Thoracic aorta (tissue), 2 donors: ENCODE measurements at regions not wholly inside any gene's neighbourhood (a gene's known extent, or its start where the extent isn't known, plus 50 kb on each side); places are given as distances from the start of the nearest gene placed in this dataset.

Source experiments
- ATAC-seq: fragments of 150-250 bp; one replicate; pipeline ENCODE4 v1.8.0; 2017; ENCODE audit warnings: low read depth; ENCODE audit not compliant: insufficient number of reproducible peaks, low FRiP score
- DNase-seq: peaks from one replicate; pipeline ENCODE4 v3.0.0-alpha.2; 2020; ENCODE audit warnings: low spot score
- H3K27ac ChIP-seq, 2 donors: fragments of 200-600 bp; sonication (generic); 1 replicate in 1 of 2; 2 replicates in 1 of 2; pipeline ENCODE4 v1.5.1; 2016; ENCODE audit warnings: mild to moderate bottlenecking in 2 of 2, moderate library complexity in 2 of 2
- H3K27me3 ChIP-seq: fragments of 200-600 bp; sonication (generic); replicated peaks from 2 replicates; pipeline ENCODE4 v1.6.0; 2016; ENCODE audit warnings: mild to moderate bottlenecking; ENCODE audit not compliant: insufficient read depth
- H3K36me3 ChIP-seq: fragments of 200-600 bp; sonication (generic); one replicate; pipeline ENCODE4 v1.5.1; 2016
- H3K4me1 ChIP-seq, 2 donors: fragments of 200-600 bp; sonication (generic); 1 replicate in 1 of 2; 2 replicates in 1 of 2; pipeline versions ENCODE4 v1.5.1 to v1.6.0; 2016; ENCODE audit warnings: low read depth in 2 of 2, mild to moderate bottlenecking in 1 of 2; ENCODE audit not compliant: control insufficient read depth in 1 of 2
- H3K4me3 ChIP-seq: fragments of 200-600 bp; sonication (generic); 2 replicates; pipeline ENCODE4 v1.5.1; 2016; ENCODE audit warnings: mild to moderate bottlenecking
- H3K9me3 ChIP-seq: fragments of 200-600 bp; sonication (generic); 2 replicates; pipeline ENCODE4 v1.5.1; 2016
- CTCF ChIP-seq: fragments of 200-600 bp; sonication (generic); IDR thresholded peaks from one replicate; pipeline ENCODE4 v1.5.1; 2019; ENCODE audit warnings: antibody characterized with exemption

GRCh38 chr4:3360777-3361176, 68.0 kb downstream of the RGS12 start:
- H3K27me3 ChIP-seq = no peaks in the 10 kb centered on the region
- ATAC-seq (no peak), DNase-seq (no peak)
- H3K27ac ChIP-seq = no peak overlapping the region
- H3K4me1 ChIP-seq = no peaks in the 10 kb centered on the region
- H3K9me3 ChIP-seq = no peaks in the 10 kb centered on the region
- no peaks in the 10 kb centered on the region for H3K36me3 ChIP-seq
- no peak overlapping the region for H3K4me3 ChIP-seq
- no peak for TF ChIP-seq CTCF

- Histone ChIP-seq H3K36me3 (no peaks in the 10 kb centered on the region), H3K4me3 (no peak overlapping the region), H3K4me1 (no peaks in the 10 kb centered on the region), H3K27ac (no peak overlapping the region), H3K27me3 (no peaks in the 10 kb centered on the region), H3K9me3 (no peaks in the 10 kb centered on the region)
- TF ChIP-seq CTCF = no peak
- no peak for ATAC-seq
- no peak for DNase-seq
These were observed 68.6 kb downstream of the RGS12 start for GRCh38 chr4:3361406-3361805.

GRCh38 chr4:3361896-3362295, 69.1 kb downstream of the RGS12 start:
- ATAC-seq (no peak), DNase-seq (no peak)
- TF ChIP-seq CTCF = no peak
- Histone ChIP-seq H3K9me3 (no peaks in the 10 kb centered on the region), H3K27me3 (no peaks in the 10 kb centered on the region), H3K27ac (no peak overlapping the region), H3K4me1 (no peaks in the 10 kb centered on the region), H3K4me3 (no peak overlapping the region), H3K36me3 (no peaks in the 10 kb centered on the region)

GRCh38 chr4:3362431-3363287, 69.8 kb downstream of the RGS12 start:
- no peak for DNase-seq
- Histone ChIP-seq H3K9me3 (no peaks in the 10 kb centered on the region), H3K4me1 (no peaks in the 10 kb centered on the region), H3K4me3 (no peak overlapping the region), H3K27me3 (no peaks in the 10 kb centered on the region), H3K36me3 (no peaks in the 10 kb centered on the region), H3K27ac (no peak overlapping the region)
- no peak for TF ChIP-seq CTCF
- ATAC-seq = no peak

GRCh38 chr4:3363411-3364141, 70.8 kb downstream of the RGS12 start:
- H3K27ac ChIP-seq = no peak overlapping the region
- no peaks in the 10 kb centered on the region for H3K36me3 ChIP-seq
- no peaks in the 10 kb centered on the region for H3K27me3 ChIP-seq
- DNase-seq (no peak), ATAC-seq (no peak)
- no peaks in the 10 kb centered on the region for H3K4me1 ChIP-seq
- no peak for TF ChIP-seq CTCF
- no peaks in the 10 kb centered on the region for H3K9me3 ChIP-seq
- H3K4me3 ChIP-seq = no peak overlapping the region
